ENCODE measurements at regions not wholly inside any gene's neighbourhood (a gene's known extent, or its start where the extent isn't known, plus 50 kb on each side); places are given as distances from the start of the nearest gene placed in this dataset.

DNA sequence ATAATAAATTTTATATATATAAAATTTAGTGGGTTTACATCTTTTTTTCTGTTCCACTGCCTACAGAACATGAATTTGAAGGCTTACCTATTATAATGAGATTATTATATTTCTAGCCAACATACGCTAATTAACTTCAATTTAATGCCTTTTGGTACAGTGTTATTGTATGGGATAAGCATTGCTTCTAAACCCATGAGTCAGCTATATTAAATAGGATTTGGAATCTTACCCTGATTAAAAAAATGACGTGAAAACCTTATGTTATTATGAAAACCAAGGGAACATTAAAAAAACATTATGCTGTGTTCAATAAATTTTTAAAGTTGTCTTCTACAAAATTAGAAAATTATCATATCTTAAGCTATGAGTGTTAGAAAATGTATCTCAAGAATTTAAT lies 334.0 kb upstream of the RGS17 start:
- TF ChIP-seq CTCF (conservative IDR thresholded peaks at IDR 0.05; ENCODE audit: low read length): no peak
- TF ChIP-seq EZH2phosphoT487 (IDR thresholded peaks at IDR 0.05; ENCODE audit: borderline replicate concordance, low read depth, low read length): no peak
